CD4-positive, CD25-positive, alpha-beta regulatory T cell (primary cell): ENCODE measurements at regions not wholly inside any gene's neighbourhood (a gene's known extent, or its start where the extent isn't known, plus 50 kb on each side); places are given as distances from the start of the nearest gene placed in this dataset.

Experiments used
- ATAC-seq, 2 donors: fragments of 150-1000 bp; cut with Tn5 transposase; one replicate each; pipeline ENCODE4 v1.10.0; 2021; ENCODE audit warnings: low read depth in 2 of 2, moderate number of reproducible peaks in 2 of 2, moderate library complexity in 1 of 2
- DNase-seq, 3 donors: peaks; one replicate each; pipeline versions ENCODE4 v3.0.0 to v3.0.0-alpha.2; 2012 to 2022; ENCODE audit warnings: mixed read lengths in 1 of 3
- H3K27ac ChIP-seq: one replicate; pipeline ENCODE4 v1.7.0; 2013; ENCODE audit warnings: mild to moderate bottlenecking, low read length; ENCODE audit not compliant: insufficient read depth, poor library complexity, severe bottlenecking
- H3K27me3 ChIP-seq: one replicate; pipeline ENCODE4 v1.7.0; 2013; ENCODE audit warnings: low read length; ENCODE audit not compliant: control insufficient read depth, insufficient read depth
- H3K36me3 ChIP-seq: one replicate; pipeline ENCODE4 v1.7.0; 2013; ENCODE audit warnings: mild to moderate bottlenecking, low read length, moderate library complexity; ENCODE audit not compliant: control insufficient read depth, insufficient read depth
- H3K4me1 ChIP-seq: 2 replicates; pipeline ENCODE4 v1.7.0; 2013; ENCODE audit warnings: mild to moderate bottlenecking, low read length; ENCODE audit not compliant: insufficient read depth, control insufficient read depth, poor library complexity, severe bottlenecking
- H3K4me3 ChIP-seq: one replicate; pipeline ENCODE4 v1.7.0; 2013; ENCODE audit warnings: low read depth, mild to moderate bottlenecking, low read length, moderate library complexity
- H3K9me3 ChIP-seq, 2 experiments: 1 replicate in 1 of 2; 2 replicates in 1 of 2; pipeline ENCODE4 v1.7.0; 2013; ENCODE audit warnings: low read length in 2 of 2, mild to moderate bottlenecking in 1 of 2, moderate library complexity in 1 of 2; ENCODE audit not compliant: control insufficient read depth in 2 of 2
- H3K27ac Mint-ChIP-seq, 3 donors: one replicate each; pipeline ENCODE4 v1.8.0; 2020 to 2022; ENCODE audit warnings: mild to moderate bottlenecking in 3 of 3, mixed read lengths in 3 of 3, moderate library complexity in 2 of 3
- H3K27me3 Mint-ChIP-seq: one replicate; pipeline ENCODE4 v1.8.0; 2022; ENCODE audit warnings: mild to moderate bottlenecking, mixed read lengths
- H3K36me3 Mint-ChIP-seq: one replicate; pipeline ENCODE4 v1.8.0; 2020; ENCODE audit warnings: mixed read lengths
- H3K4me1 Mint-ChIP-seq, 4 donors: one replicate each; pipeline ENCODE4 v1.8.0; 2020 to 2022; ENCODE audit warnings: mixed read lengths in 4 of 4, mild to moderate bottlenecking in 1 of 4
- H3K4me3 Mint-ChIP-seq, 4 donors: one replicate each; pipeline ENCODE4 v1.8.0; 2020 to 2022; ENCODE audit warnings: mild to moderate bottlenecking in 4 of 4, mixed read lengths in 4 of 4, moderate library complexity in 3 of 4
- H3K9me3 Mint-ChIP-seq, 7 donors: one replicate each; pipeline ENCODE4 v1.8.0; 2020 to 2022; ENCODE audit warnings: mixed read lengths in 7 of 7, mild to moderate bottlenecking in 3 of 7, moderate library complexity in 2 of 7

GRCh38 chr5:143761663-143762062 lies 50.3 kb upstream of the HMHB1 start:
- H3K27ac Mint-ChIP-seq, result no peak overlapping the region
- no peaks in the 10 kb centered on the region for H3K36me3 ChIP-seq
- no peak overlapping the region for H3K27ac ChIP-seq
- H3K4me1 Mint-ChIP-seq, result peaks cover 0 to 4% (median 0%) of the 10 kb centered on the region in 4 donors
- ATAC-seq (no peak), DNase-seq (no peak)
- H3K4me3 ChIP-seq, result no peak overlapping the region
- no peaks in the 10 kb centered on the region for H3K4me1 ChIP-seq
- H3K9me3 Mint-ChIP-seq, result peaks cover 0 to 3% (median 0%) of the 10 kb centered on the region in 7 donors
- peaks cover 8% of the 10 kb centered on the region for H3K27me3 ChIP-seq
- no peaks in the 10 kb centered on the region for H3K9me3 ChIP-seq
- H3K27me3 Mint-ChIP-seq, result peaks cover 4% of the 10 kb centered on the region
- no peaks in the 10 kb centered on the region for H3K36me3 Mint-ChIP-seq
- H3K4me3 Mint-ChIP-seq, result no peak overlapping the region

- peaks cover 0 to 1% (median 0%) of the 10 kb centered on the region in 7 donors for H3K9me3 Mint-ChIP-seq
These were observed 51.2 kb upstream of the HMHB1 start for GRCh38 chr5:143760755-143761154.

GRCh38 chr5:143760131-143760505 lies 51.8 kb upstream of the HMHB1 start:
- Mint-ChIP-seq H3K4me1 (no peaks in the 10 kb centered on the region), H3K4me3 (no peak overlapping the region), H3K27ac (no peak overlapping the region), H3K36me3 (no peaks in the 10 kb centered on the region), H3K9me3 (peaks cover 0 to 1% (median 0%) of the 10 kb centered on the region in 7 donors), H3K27me3 (peaks cover 4% of the 10 kb centered on the region)
- Histone ChIP-seq H3K4me1 (no peaks in the 10 kb centered on the region), H3K4me3 (no peak overlapping the region), H3K27ac (no peak overlapping the region), H3K36me3 (no peaks in the 10 kb centered on the region), H3K9me3 (no peaks in the 10 kb centered on the region), H3K27me3 (peaks cover 5% of the 10 kb centered on the region)
- DNase-seq, result no peak
- no peak for ATAC-seq

More at GRCh38 chr5:143760755-143761154, 51.2 kb upstream of the HMHB1 start:
- Mint-ChIP-seq H3K27me3 (peaks cover 4% of the 10 kb centered on the region), H3K4me1 (no peaks in the 10 kb centered on the region), H3K4me3 (no peak overlapping the region), H3K27ac (peak overlapping the region in 1 of 3 donors; percentile 54), H3K36me3 (no peaks in the 10 kb centered on the region)
- no peak for DNase-seq
- Histone ChIP-seq H3K36me3 (no peaks in the 10 kb centered on the region), H3K27ac (no peak overlapping the region), H3K27me3 (peaks cover 8% of the 10 kb centered on the region), H3K9me3 (no peaks in the 10 kb centered on the region), H3K4me1 (no peaks in the 10 kb centered on the region), H3K4me3 (no peak overlapping the region)
- no peak for ATAC-seq

- H3K4me1 Mint-ChIP-seq, result no peaks in the 10 kb centered on the region
These were observed 52.4 kb upstream of the HMHB1 start for GRCh38 chr5:143759396-143760130.

GRCh38 chr5:143758750-143759149 lies 53.2 kb upstream of the HMHB1 start:
- H3K4me1 ChIP-seq, result no peaks in the 10 kb centered on the region

More at GRCh38 chr5:143759396-143760130, 52.4 kb upstream of the HMHB1 start:
- no peaks in the 10 kb centered on the region for H3K36me3 ChIP-seq
- peaks cover 0 to 1% (median 0%) of the 10 kb centered on the region in 7 donors for H3K9me3 Mint-ChIP-seq
- no peak overlapping the region for H3K4me3 Mint-ChIP-seq
- H3K9me3 ChIP-seq, result no peaks in the 10 kb centered on the region
- no peak for ATAC-seq
- no peak overlapping the region for H3K27ac ChIP-seq
- H3K27me3 Mint-ChIP-seq, result peaks cover 4% of the 10 kb centered on the region
- no peak overlapping the region for H3K4me3 ChIP-seq
- no peak for DNase-seq
- no peak overlapping the region for H3K27ac Mint-ChIP-seq
- H3K36me3 Mint-ChIP-seq, result no peaks in the 10 kb centered on the region
- H3K27me3 ChIP-seq, result peaks cover 3% of the 10 kb centered on the region
- H3K4me1 ChIP-seq, result no peaks in the 10 kb centered on the region

GRCh38 chr5:143758015-143758414 lies 53.9 kb upstream of the HMHB1 start:
- DNase-seq, result no peak
- Mint-ChIP-seq H3K4me3 (no peak overlapping the region), H3K9me3 (peaks cover 0 to 1% (median 0%) of the 10 kb centered on the region in 7 donors)

More at GRCh38 chr5:143758750-143759149, 53.2 kb upstream of the HMHB1 start:
- Mint-ChIP-seq H3K36me3 (no peaks in the 10 kb centered on the region), H3K27me3 (no peaks in the 10 kb centered on the region), H3K9me3 (peaks cover 0 to 1% (median 0%) of the 10 kb centered on the region in 7 donors), H3K27ac (no peak overlapping the region), H3K4me1 (no peaks in the 10 kb centered on the region), H3K4me3 (no peak overlapping the region)
- no peaks in the 10 kb centered on the region for H3K36me3 ChIP-seq
- H3K4me3 ChIP-seq, result no peak overlapping the region
- H3K9me3 ChIP-seq, result no peaks in the 10 kb centered on the region
- peaks cover 2% of the 10 kb centered on the region for H3K27me3 ChIP-seq
- no peak overlapping the region for H3K27ac ChIP-seq
- DNase-seq (no peak), ATAC-seq (no peak)

GRCh38 chr5:143757116-143757515 lies 54.8 kb upstream of the HMHB1 start:
- H3K27ac Mint-ChIP-seq, result no peak overlapping the region
- ATAC-seq, result no peak
- H3K27me3 Mint-ChIP-seq, result no peaks in the 10 kb centered on the region
- peak overlapping the region in 1 of 4 donors; percentile 40 for H3K4me3 Mint-ChIP-seq
- H3K27ac ChIP-seq, result no peak overlapping the region
- H3K9me3 Mint-ChIP-seq, result peaks cover 0 to 1% (median 0%) of the 10 kb centered on the region in 7 donors
- H3K36me3 Mint-ChIP-seq, result no peaks in the 10 kb centered on the region
- H3K4me3 ChIP-seq, result no peak overlapping the region
- DNase-seq, result no peak
- H3K4me1 ChIP-seq, result no peaks in the 10 kb centered on the region
- no peaks in the 10 kb centered on the region for H3K36me3 ChIP-seq
- H3K9me3 ChIP-seq, result no peaks in the 10 kb centered on the region
- no peaks in the 10 kb centered on the region for H3K4me1 Mint-ChIP-seq
- peaks cover 2% of the 10 kb centered on the region for H3K27me3 ChIP-seq

More at GRCh38 chr5:143758015-143758414, 53.9 kb upstream of the HMHB1 start:
- H3K27ac ChIP-seq, result no peak overlapping the region
- no peak overlapping the region for H3K4me3 ChIP-seq
- H3K27ac Mint-ChIP-seq, result no peak overlapping the region
- H3K9me3 ChIP-seq, result no peaks in the 10 kb centered on the region
- no peaks in the 10 kb centered on the region for H3K36me3 Mint-ChIP-seq
- peaks cover 2% of the 10 kb centered on the region for H3K27me3 ChIP-seq
- no peaks in the 10 kb centered on the region for H3K4me1 ChIP-seq
- no peak for ATAC-seq
- no peaks in the 10 kb centered on the region for H3K27me3 Mint-ChIP-seq
- H3K4me1 Mint-ChIP-seq, result no peaks in the 10 kb centered on the region
- no peaks in the 10 kb centered on the region for H3K36me3 ChIP-seq

GRCh38 chr5:143755966-143756365 lies 56.0 kb upstream of the HMHB1 start:
- no peaks in the 10 kb centered on the region for H3K4me1 ChIP-seq
- H3K9me3 ChIP-seq, result no peaks in the 10 kb centered on the region
- Mint-ChIP-seq H3K27ac (no peak overlapping the region), H3K9me3 (peaks cover 0 to 1% (median 0%) of the 10 kb centered on the region in 7 donors), H3K27me3 (peaks cover 6% of the 10 kb centered on the region), H3K36me3 (no peaks in the 10 kb centered on the region), H3K4me1 (no peaks in the 10 kb centered on the region), H3K4me3 (no peak overlapping the region)
- H3K4me3 ChIP-seq, result no peak overlapping the region
- no peak for ATAC-seq
- no peaks in the 10 kb centered on the region for H3K27me3 ChIP-seq
- H3K36me3 ChIP-seq, result no peaks in the 10 kb centered on the region
- DNase-seq, result no peak
- no peak overlapping the region for H3K27ac ChIP-seq
